ENCODE measurements at regions not wholly inside any gene's neighbourhood (a gene's known extent, or its start where the extent isn't known, plus 50 kb on each side); places are given as distances from the start of the nearest gene placed in this dataset.

DNA sequence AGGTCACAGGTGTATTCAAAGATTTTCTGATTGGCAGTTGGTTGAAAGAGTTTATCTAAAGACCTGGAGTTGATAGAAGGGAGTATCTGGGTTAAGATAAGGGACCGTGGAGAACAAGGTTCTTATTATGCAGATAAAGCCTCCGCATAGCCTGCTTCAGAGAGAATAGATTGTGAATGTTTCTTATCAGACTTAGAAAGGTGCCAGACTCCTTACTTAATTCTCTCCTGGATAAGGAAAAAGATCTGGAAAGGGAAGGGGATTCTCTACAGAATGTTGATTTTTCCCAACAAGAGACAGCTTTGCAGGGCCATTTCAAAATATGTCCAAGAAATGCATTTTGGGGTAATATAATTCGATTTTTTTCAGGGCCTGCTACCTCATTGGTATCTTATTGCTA lies 341.3 kb upstream of the RARB start:
- CTCF ChIA-PET: no interaction called here
- no peak overlapping the region for H3K27ac Mint-ChIP-seq (ENCODE audit: unreplicated experiment)
- no peak overlapping the region for H3K4me3 Mint-ChIP-seq (ENCODE audit: low read depth, unreplicated experiment)
- H3K9me3 Mint-ChIP-seq (ENCODE audit: low read depth, unreplicated experiment): no peaks in the 10 kb centered on the region
- no peaks in the 10 kb centered on the region for H3K27me3 Mint-ChIP-seq (ENCODE audit: unreplicated experiment)
- no peaks in the 10 kb centered on the region for H3K36me3 Mint-ChIP-seq (ENCODE audit: insufficient read depth, unreplicated experiment)
- BruUV-seq (replicated peaks): no TSS peak
- H3K4me1 Mint-ChIP-seq (ENCODE audit: low read depth, unreplicated experiment): no peaks in the 10 kb centered on the region
- DNase-seq: no peak
- TF ChIP-seq, protein P1, sequence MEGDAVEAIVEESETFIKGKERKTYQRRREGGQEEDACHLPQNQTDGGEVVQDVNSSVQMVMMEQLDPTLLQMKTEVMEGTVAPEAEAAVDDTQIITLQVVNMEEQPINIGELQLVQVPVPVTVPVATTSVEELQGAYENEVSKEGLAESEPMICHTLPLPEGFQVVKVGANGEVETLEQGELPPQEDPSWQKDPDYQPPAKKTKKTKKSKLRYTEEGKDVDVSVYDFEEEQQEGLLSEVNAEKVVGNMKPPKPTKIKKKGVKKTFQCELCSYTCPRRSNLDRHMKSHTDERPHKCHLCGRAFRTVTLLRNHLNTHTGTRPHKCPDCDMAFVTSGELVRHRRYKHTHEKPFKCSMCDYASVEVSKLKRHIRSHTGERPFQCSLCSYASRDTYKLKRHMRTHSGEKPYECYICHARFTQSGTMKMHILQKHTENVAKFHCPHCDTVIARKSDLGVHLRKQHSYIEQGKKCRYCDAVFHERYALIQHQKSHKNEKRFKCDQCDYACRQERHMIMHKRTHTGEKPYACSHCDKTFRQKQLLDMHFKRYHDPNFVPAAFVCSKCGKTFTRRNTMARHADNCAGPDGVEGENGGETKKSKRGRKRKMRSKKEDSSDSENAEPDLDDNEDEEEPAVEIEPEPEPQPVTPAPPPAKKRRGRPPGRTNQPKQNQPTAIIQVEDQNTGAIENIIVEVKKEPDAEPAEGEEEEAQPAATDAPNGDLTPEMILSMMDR (IDR thresholded peaks at IDR 0.05; ENCODE audit: unreplicated experiment): no peak
- intact Hi-C loops (cut with micrococcal nuclease; ENCODE audit: unreplicated experiment): no loop called here

DNA sequence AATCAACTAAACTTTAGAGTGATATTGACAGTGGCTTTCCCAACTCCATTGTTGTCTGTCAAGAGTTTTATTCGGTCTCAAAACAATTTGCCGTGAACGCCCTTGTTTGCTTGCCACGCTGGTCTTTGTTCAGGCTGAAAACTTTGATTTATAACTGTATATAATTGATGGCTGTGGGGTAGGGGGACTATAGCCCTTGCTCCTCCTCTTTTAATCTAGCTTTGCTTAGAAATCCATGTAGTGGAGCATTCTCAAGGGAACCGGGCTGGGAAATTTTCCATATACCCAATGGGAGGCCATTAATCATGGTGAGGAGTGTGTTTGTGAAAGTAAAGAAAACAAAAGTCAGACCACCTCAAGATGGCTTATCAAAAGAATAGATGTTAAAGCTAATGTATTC lies 339.8 kb upstream of the RARB start:
- H3K9me3 Mint-ChIP-seq (ENCODE audit: low read depth, unreplicated experiment): no peaks in the 10 kb centered on the region
- DNase-seq: no peak
- intact Hi-C loops (cut with micrococcal nuclease; ENCODE audit: unreplicated experiment): no loop called here
- no peaks in the 10 kb centered on the region for H3K4me1 Mint-ChIP-seq (ENCODE audit: low read depth, unreplicated experiment)
- TF ChIP-seq, protein P1 (IDR thresholded peaks at IDR 0.05; ENCODE audit: unreplicated experiment): no peak
- no peak overlapping the region for H3K4me3 Mint-ChIP-seq (ENCODE audit: low read depth, unreplicated experiment)
- CTCF ChIA-PET: no interaction called here
- H3K27ac Mint-ChIP-seq (ENCODE audit: unreplicated experiment): no peak overlapping the region
- no TSS peak for BruUV-seq (replicated peaks)
- no peaks in the 10 kb centered on the region for H3K27me3 Mint-ChIP-seq (ENCODE audit: unreplicated experiment)
- H3K36me3 Mint-ChIP-seq (ENCODE audit: insufficient read depth, unreplicated experiment): no peaks in the 10 kb centered on the region

DNA sequence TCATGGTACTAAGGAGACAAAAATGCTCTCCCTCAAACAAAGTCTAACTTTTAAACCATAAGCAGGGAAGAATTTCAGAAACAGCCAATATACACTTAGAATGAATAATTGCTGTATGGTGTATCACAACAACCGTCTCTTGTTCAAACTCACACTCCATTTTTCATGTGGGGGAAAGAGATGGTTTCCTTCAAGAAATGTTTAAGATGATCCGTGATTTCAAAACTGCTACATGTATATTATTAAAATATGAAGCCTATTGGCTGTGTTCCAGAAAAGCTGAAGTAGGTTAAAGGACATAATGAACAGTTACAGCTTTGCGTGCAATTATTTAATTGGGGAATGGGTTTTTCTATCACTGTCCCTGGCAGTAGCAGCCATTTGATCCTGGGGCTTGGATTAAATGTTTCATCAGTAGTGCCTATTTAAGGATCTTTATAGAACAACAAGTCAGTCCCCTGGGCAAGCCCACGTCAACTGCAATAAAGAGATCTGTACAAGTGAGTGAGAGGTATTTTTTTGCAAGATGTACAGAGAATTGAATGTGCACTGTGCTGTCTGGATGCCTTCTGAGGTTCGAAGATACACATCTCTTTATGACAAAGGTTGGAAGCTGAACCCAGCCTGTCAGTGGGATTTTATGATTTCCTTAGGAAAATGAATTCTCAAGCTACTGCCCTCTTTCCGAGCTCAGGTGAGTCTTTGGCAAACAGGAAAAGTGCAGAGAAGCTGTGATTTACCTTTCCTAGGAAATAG lies 337.2 kb upstream of the RARB start:
- Mint-ChIP-seq H3K27me3 (ENCODE audit: unreplicated experiment) (no peaks in the 10 kb centered on the region), H3K9me3 (ENCODE audit: low read depth, unreplicated experiment) (no peaks in the 10 kb centered on the region), H3K4me1 (ENCODE audit: low read depth, unreplicated experiment) (no peaks in the 10 kb centered on the region), H3K27ac (ENCODE audit: unreplicated experiment) (no peak overlapping the region), H3K4me3 (ENCODE audit: low read depth, unreplicated experiment) (no peak overlapping the region), H3K36me3 (ENCODE audit: insufficient read depth, unreplicated experiment) (no peaks in the 10 kb centered on the region)
- intact Hi-C loops (cut with micrococcal nuclease; ENCODE audit: unreplicated experiment): no loop called here
- DNase-seq: no peak
- TF ChIP-seq, protein P1 (IDR thresholded peaks at IDR 0.05; ENCODE audit: unreplicated experiment): no peak
- CTCF ChIA-PET: no interaction called here
- BruUV-seq (replicated peaks): no TSS peak

DNA sequence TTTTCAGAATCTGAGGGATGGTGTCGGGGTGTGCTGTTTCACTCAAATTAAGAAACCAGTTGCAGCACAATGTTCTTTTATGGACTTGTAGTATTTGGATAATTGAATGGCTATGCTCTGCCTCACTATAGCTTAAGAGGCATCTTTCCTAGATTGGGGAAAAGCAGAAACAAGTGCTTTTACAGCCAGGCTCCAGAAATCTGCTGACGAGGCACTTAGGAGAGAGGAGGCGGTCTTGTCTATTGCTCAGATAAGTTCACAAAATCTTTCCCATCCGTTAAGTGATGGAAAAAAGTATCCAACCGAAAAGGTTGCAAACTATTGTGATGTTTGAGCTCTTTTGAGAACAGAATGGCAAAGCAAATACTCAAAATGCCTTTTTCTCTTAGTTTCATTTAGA lies 336.1 kb upstream of the RARB start:
- H3K27ac Mint-ChIP-seq (ENCODE audit: unreplicated experiment): no peak overlapping the region
- TF ChIP-seq, protein P1 (IDR thresholded peaks at IDR 0.05; ENCODE audit: unreplicated experiment): no peak
- no TSS peak for BruUV-seq (replicated peaks)
- no peaks in the 10 kb centered on the region for H3K27me3 Mint-ChIP-seq (ENCODE audit: unreplicated experiment)
- H3K4me3 Mint-ChIP-seq (ENCODE audit: low read depth, unreplicated experiment): no peak overlapping the region
- DNase-seq: no peak
- CTCF ChIA-PET: no interaction called here
- no peaks in the 10 kb centered on the region for H3K36me3 Mint-ChIP-seq (ENCODE audit: insufficient read depth, unreplicated experiment)
- H3K4me1 Mint-ChIP-seq (ENCODE audit: low read depth, unreplicated experiment): no peaks in the 10 kb centered on the region
- intact Hi-C loops (cut with micrococcal nuclease; ENCODE audit: unreplicated experiment): no loop called here
- H3K9me3 Mint-ChIP-seq (ENCODE audit: low read depth, unreplicated experiment): no peaks in the 10 kb centered on the region

Measured in Calu3 (cell line).